G401 (cell line): ENCODE measurements at regions not wholly inside any gene's neighbourhood (a gene's known extent, or its start where the extent isn't known, plus 50 kb on each side); places are given as distances from the start of the nearest gene placed in this dataset.
A peak's percentile ranks its signal among the peaks of the same experiment; 100 is the strongest.

ENCODE experiments used
- DNase-seq: peaks from one replicate; pipeline ENCODE4 v3.0.0-alpha.2; 2015; ENCODE audit warnings: low spot score
- in situ Hi-C: cut with HindIII; loops from 2 replicates; pipeline ENCODE4 v1.10.0; 2016; ENCODE audit warnings: low sequenced_read_pairs, mixed read lengths

DNA sequence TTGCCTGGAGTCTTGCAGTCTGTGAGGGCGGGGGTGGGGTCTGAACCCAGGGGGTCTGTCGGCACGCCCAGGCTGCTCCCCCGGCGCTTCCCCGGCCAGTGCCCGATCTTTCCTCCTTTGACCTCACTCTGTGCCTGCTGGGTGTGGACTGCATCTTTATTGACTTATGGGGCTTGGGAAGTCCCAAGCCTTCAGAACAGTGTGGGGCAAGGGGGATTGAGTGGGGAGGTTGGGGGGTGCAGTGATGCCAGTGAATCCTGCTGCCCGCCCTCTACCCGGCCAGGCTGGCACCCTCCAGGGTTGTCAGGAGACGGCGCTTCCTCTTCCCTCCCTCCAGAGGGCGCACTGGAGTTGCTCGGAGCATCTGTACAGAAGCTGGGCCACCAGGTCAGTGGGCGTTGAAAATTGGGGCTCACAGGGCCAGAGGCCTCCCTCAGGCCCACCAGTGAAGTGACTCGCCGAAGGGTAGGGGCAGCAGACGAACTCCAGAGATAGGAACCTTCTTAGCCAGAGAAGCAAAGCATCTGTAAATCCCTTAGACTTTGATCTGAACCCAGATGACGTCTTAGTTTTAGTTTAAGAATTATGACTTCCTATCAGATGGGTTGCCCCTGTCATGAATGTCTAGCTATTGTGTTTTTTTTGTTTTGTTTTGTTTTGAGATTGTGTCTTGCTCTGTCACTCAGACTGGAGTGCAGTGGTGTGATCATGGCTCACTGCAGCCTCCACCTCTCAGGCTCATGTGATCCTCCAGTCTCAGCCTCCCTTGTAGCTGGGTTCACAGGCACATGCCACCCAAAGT, 184.8 kb upstream of the CIBAR2 start:
- in situ Hi-C loops = no loop called here
- DNase-seq = no peak

- no peak for DNase-seq
- in situ Hi-C loops = no loop called here
Observed at GRCh38 chr16:85297881-85298280, 185.6 kb upstream of the CIBAR2 start.

DNA sequence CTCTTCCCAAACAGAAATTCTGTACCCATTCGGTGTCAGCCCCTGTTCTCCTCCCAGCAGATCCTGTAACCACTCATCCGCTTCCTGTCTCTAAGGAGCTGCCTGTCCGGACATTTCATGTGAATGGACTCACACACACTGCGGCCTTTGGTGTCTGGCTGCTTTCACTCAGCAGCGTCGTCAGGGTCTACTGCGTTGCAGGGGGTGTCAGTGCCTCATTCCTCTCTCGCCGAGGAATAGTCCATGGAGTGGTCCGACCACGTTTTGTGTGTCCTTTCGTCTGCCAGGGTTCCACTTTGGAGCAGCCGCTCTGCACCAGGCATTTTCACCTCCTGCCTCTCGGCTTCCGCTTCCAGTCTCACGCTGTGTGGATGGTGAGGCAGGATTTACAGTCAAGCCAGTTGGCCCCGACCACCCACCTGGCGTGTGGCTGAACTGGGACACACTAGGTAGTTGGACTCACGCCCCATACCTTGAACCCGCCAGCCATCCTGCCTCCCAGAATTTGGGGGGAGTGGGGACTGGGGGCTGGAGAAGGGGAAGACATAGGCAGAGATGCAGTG, 188.2 kb upstream of the CIBAR2 start:
- in situ Hi-C loops = no loop called here
- DNase-seq = peak; percentile 71

DNA sequence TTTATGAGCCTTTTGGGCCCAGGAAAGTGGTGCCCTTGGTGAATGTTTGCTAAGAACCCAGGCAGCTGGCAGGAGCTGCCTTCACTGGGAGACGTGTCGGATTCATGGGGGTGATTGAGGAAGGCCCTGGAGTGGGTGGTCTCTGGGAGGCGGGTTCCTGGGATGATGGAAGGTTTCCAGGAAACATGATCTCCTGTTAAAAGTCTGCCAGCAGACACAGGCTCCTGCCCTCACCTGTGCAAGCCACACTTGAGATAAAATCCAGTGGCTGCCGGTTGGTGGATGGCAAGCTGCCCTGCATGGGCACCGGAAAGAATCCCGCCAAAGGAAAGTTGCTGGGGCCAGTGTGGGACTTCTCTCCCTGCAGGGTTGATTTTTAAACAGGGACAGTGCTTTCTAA, 189.0 kb upstream of the CIBAR2 start:
- in situ Hi-C loops = no loop called here
- no peak for DNase-seq

GRCh38 chr16:85302018-85302847, 190.0 kb upstream of the CIBAR2 start:
- DNase-seq = no peak

GRCh38 chr16:85302848-85303353, 190.6 kb upstream of the CIBAR2 start:
- in situ Hi-C loops = no loop called here
- DNase-seq = peak; percentile 65

More at GRCh38 chr16:85302018-85302847, 190.0 kb upstream of the CIBAR2 start:
- in situ Hi-C loops = no loop called here

- in situ Hi-C loops = no loop called here
- DNase-seq = no peak
Observed at GRCh38 chr16:85303354-85303883, 191.1 kb upstream of the CIBAR2 start.

GRCh38 chr16:85304337-85304736, 192.1 kb upstream of the CIBAR2 start:
- in situ Hi-C loops = no loop called here
- no peak for DNase-seq

- in situ Hi-C loops = no loop called here
Observed at GRCh38 chr16:85306071-85306792, 194.0 kb upstream of the CIBAR2 start.

DNA sequence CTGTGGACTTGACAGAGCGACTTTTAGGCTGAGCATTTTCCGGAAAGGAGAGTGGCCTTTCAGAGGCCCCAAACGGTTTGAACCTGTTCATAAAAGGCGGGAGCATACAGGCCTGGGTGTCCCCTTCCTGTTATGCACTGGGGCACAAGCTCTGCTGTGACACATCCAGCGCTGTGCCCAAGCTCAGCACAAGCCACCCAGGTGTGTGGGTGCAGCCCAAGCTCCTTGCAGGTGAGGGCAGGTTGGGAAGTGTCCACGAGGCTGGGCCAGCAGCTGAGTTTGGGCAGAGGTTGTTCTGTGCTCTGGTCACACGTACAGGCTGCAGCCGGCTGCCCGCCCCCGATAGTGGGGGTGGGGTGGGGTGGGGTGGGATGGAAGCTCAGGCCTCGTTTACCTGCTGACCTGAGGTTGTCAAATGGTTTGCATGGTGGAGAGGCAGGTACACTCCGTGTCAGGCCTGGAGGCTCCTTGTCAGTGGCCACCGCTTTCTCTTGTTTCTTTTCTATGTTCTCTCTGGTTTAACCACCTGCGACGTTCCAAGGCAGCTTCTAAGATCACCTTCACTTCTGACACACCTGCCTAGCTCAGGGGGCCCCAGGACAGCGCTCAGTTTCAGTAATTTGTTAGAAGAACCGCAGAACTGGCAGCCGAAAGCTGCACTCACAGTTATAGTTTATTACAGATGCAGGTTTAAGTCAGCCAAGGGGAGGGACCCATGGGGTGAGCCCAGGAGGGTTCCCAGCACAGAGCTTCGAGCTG, 194.7 kb upstream of the CIBAR2 start:
- in situ Hi-C loops = no loop called here
- DNase-seq = no peak

More at GRCh38 chr16:85306071-85306792, 194.0 kb upstream of the CIBAR2 start:
- DNase-seq = peak; percentile 59

DNA sequence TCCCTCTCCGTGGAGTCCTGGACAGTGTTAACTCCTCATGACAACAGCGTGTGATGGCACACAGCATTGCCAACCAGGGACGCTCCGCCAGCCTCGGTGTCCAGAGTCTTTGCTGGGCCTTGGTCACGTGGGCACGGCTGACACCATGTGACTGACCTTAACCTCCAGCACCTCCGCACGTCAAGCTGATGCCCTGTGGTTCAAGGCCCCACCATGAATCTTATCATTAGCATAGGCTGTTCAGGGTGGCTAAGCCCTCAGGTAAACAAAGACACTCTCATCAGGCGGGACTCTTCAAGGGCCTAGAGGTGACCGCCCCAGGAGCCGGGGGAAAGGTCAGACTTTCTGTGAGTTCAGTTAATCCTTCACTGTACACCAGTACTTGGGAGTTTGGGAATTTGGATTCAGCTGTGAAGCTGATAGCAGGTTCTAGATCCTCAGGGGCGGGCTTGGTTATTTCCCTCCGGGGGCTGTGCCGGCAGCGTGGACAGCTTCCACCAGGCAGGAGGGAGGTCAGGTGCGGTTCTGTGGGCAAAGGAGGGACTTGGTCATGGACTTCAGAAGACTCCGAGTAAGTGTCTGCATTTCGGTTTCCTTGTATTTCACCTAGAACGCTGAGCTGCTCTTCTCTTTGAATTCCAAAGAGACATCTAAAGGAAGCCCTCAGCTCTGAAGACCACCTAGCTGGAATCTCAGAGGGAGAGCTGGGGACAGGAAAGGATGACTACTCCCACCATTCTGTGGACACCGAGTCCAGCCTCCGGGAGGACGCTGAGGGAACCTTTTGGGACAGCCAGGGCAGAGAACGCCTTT, 195.5 kb upstream of the CIBAR2 start:
- DNase-seq = no peak
- in situ Hi-C loops = no loop called here

GRCh38 chr16:85308611-85309540, 196.6 kb upstream of the CIBAR2 start:
- in situ Hi-C loops = no loop called here
- no peak for DNase-seq

GRCh38 chr16:85309656-85310587, 197.7 kb upstream of the CIBAR2 start:
- in situ Hi-C loops = no loop called here
- peak; percentile 66 for DNase-seq

DNA sequence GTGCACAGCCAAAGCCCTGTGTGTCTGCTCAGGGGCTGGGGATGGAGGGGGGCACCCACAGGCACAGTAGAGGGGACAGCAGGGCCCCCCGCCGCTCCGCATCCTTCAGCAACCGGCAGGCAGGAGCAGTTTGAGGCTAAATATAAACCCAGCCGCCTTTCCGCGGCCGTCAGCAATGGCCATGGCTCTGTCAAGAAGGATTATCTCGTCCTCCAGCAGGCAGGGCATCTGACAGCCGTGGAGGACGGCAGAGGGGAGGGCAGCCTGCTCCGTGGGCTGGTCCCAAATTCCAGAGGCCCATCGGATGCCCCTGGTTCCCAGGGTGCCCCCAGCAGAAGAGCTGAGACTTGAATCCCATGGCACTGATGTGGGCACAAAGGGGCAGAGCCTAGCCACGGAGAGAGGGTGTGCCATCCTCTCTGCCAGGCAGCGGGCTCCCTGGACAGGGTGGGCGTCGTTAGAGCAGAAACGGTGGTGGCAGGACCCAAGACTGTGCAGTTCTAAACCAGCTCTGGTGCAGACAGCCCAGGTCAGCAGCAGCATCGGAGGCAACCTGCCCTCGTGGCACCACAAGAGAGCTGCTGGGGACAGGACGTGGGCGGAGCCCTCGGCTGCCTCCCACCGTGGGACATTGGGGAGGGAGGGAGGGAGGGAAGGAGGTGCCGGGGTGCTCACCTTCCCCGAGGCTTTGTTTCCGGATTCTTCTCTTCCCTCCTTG, 198.8 kb upstream of the CIBAR2 start:
- peak; percentile 75 for DNase-seq
- in situ Hi-C loops = no loop called here

DNA sequence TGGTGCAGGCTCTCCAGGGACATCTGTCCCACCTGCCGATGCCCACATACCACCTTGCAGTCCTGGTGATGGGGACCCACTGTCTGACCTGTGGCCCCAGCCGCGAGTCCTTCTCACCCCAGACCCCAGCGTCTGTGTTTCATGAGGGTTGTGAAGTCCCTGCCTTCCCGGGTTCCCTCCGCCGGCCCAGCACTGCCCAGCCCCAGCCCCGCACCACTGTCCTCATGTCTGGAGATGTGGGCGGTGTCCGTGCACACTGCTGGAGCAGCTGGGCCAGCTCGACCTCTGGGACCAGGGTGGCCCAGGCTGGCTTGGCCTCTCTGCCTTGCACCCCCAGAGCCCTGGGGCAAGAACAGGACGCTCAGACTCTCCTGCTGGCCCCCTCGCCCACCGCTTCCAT, 199.5 kb upstream of the CIBAR2 start:
- no peak for DNase-seq
- in situ Hi-C loops = no loop called here
